GM10266 (cell line): ENCODE measurements at regions not wholly inside any gene's neighbourhood (a gene's known extent, or its start where the extent isn't known, plus 50 kb on each side); places are given as distances from the start of the nearest gene placed in this dataset.

Source experiments
- DNase-seq: peaks from one replicate; pipeline ENCODE4 v3.0.0; 2012; ENCODE audit errors: extremely low spot score
- CTCF ChIP-seq: IDR thresholded peaks from 2 replicates; pipeline ENCODE4 v1.5.1; 2012; ENCODE audit warnings: mild to moderate bottlenecking, low read depth; ENCODE audit not compliant: control insufficient read depth, insufficient read depth; ENCODE audit errors: missing control alignments

- DNase-seq: no peak
- TF ChIP-seq CTCF: no peak
Measured at GRCh38 chr11:45345491-45345890, 59.4 kb upstream of the SYT13 start.

- no peak for TF ChIP-seq CTCF
Measured at GRCh38 chr11:45344028-45344427, 57.9 kb upstream of the SYT13 start.

GRCh38 chr11:45343444-45343843 is 57.3 kb upstream of the SYT13 start:
- no peak for DNase-seq
- no peak for TF ChIP-seq CTCF

More at GRCh38 chr11:45344028-45344427, 57.9 kb upstream of the SYT13 start:
- DNase-seq: no peak

GRCh38 chr11:45341372-45341771 is 55.2 kb upstream of the SYT13 start:
- no peak for DNase-seq
- TF ChIP-seq CTCF: no peak

GRCh38 chr11:45339729-45340519 is 53.8 kb upstream of the SYT13 start:
- DNase-seq: peak; percentile 88
- peak; percentile 91 for TF ChIP-seq CTCF

GRCh38 chr11:45337583-45338360 is 51.6 kb upstream of the SYT13 start:
- DNase-seq: no peak
- TF ChIP-seq CTCF: no peak

GRCh38 chr11:45336136-45336535 is 50.0 kb upstream of the SYT13 start:
- TF ChIP-seq CTCF: no peak
- no peak for DNase-seq
